ENCODE measurements at regions not wholly inside any gene's neighbourhood (a gene's known extent, or its start where the extent isn't known, plus 50 kb on each side); places are given as distances from the start of the nearest gene placed in this dataset.

DNA sequence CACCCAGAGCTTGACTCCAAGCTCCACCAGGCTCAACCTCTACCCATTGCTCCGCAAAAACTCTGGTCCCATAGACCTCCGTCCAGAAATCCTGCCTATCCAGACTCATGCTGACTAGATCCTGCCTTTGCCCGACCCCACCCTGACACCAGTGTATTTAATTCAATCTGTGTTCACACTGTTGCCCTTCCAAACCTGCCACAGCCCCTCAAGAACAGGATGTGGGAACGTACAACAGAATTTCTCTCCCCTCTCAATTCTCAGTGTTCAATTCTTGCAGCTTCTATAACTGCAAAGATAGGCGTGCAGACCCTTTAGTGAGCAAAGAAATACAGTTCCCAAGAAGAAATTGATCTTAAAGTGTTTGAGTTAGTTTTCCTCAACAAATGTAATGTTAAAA is 154.2 kb upstream of the FRG1 start:
- Histone ChIP-seq H3K27ac (ENCODE audit: low read depth, low read length) (no peak overlapping the region), H3K9me3 (ENCODE audit: control insufficient read depth in 2 of 3, low read length in 3 of 3) (peaks cover 0 to 4% (median 0%) of the 10 kb centered on the region in 3 experiments), H3K4me3 (ENCODE audit: low read length) (no peak overlapping the region), H3K4me1 (ENCODE audit: control insufficient read depth in 2 of 2, insufficient read depth in 2 of 2, low read length in 2 of 2) (no peaks in the 10 kb centered on the region), H3K36me3 (ENCODE audit: control insufficient read depth in 2 of 3, insufficient read depth in 3 of 3, low read length in 3 of 3) (no peaks in the 10 kb centered on the region), H3K27me3 (ENCODE audit: control insufficient read depth in 2 of 2, insufficient read depth in 2 of 2, low read length in 2 of 2) (no peaks in the 10 kb centered on the region)
- peaks cover 0 to 6% (median 4%) of the 10 kb centered on the region in 5 donors for H3K27me3 Mint-ChIP-seq
- no peaks in the 10 kb centered on the region for H3K4me1 Mint-ChIP-seq
- intact Hi-C loops (cut with micrococcal nuclease) = no loop called here
- H3K9me3 Mint-ChIP-seq = peaks cover 0 to 8% (median 6%) of the 10 kb centered on the region in 11 donors
- no peak overlapping the region for H3K4me3 Mint-ChIP-seq
- CTCF ChIA-PET = no interaction called here
- H3K27ac Mint-ChIP-seq = no peak overlapping the region
- ATAC-seq (no peak), DNase-seq (no peak)
- peaks cover 0 to 7% (median 0%) of the 10 kb centered on the region in 5 donors for H3K36me3 Mint-ChIP-seq
- POLR2A ChIA-PET = no interaction called here

- no peaks in the 10 kb centered on the region for H3K27me3 ChIP-seq (ENCODE audit: control insufficient read depth in 2 of 2, insufficient read depth in 2 of 2, low read length in 2 of 2)
- H3K4me1 Mint-ChIP-seq = no peaks in the 10 kb centered on the region
- ATAC-seq (no peak), DNase-seq (no peak)
- no peak overlapping the region for H3K4me3 ChIP-seq (ENCODE audit: low read length)
- H3K27ac ChIP-seq (ENCODE audit: low read depth, low read length) = no peak overlapping the region
- no peaks in the 10 kb centered on the region for H3K4me1 ChIP-seq (ENCODE audit: control insufficient read depth in 2 of 2, insufficient read depth in 2 of 2, low read length in 2 of 2)
- peaks cover 0 to 10% (median 4%) of the 10 kb centered on the region in 5 donors for H3K27me3 Mint-ChIP-seq
- H3K9me3 Mint-ChIP-seq = peaks cover 0 to 3% (median 0%) of the 10 kb centered on the region in 11 donors
- H3K4me3 Mint-ChIP-seq = no peak overlapping the region
- CTCF ChIA-PET = no interaction called here
- H3K9me3 ChIP-seq (ENCODE audit: control insufficient read depth in 2 of 3, low read length in 3 of 3) = no peaks in the 10 kb centered on the region
- no peak overlapping the region for H3K27ac Mint-ChIP-seq
- intact Hi-C loops (cut with micrococcal nuclease) = no loop called here
- no peaks in the 10 kb centered on the region for H3K36me3 ChIP-seq (ENCODE audit: control insufficient read depth in 2 of 3, insufficient read depth in 3 of 3, low read length in 3 of 3)
- no peaks in the 10 kb centered on the region for H3K36me3 Mint-ChIP-seq
- POLR2A ChIA-PET = no interaction called here
Measured at GRCh38 chr4:189787216-189788031, 153.2 kb upstream of the FRG1 start.

DNA sequence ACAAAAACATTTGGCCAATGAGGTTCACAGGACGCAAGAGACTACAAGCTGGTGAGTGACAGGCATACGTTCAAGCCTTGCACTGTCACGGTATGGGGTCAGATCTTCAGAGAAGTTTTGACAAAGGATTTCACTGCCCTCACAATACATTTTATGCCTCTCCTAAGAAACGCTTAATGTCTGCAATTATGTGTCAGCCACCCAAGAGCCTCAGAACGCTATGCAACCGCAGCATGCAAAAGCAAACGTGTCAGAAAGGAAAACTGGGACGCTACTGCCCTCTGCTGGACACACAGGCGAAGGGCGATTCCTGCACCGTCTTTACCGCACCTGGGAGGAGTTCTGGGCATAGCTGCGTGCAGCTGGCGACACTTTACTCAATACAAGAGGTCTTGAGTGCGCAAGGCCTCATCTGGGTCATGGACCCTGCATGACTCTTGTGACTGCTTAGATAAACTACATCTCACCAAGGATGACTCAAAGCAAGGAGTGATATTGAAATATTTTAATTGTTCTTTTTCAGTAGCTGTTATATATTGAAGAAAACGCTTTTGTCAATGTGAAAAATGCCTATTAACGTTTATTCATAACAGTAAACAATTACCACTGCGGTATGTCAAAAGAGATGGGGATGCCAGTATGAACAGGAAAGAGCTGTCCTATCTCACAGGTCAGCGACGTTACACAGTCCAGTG is 147.6 kb upstream of the FRG1 start:
- no peak overlapping the region for H3K27ac ChIP-seq (ENCODE audit: low read depth, low read length)
- H3K36me3 ChIP-seq (ENCODE audit: control insufficient read depth in 2 of 3, insufficient read depth in 3 of 3, low read length in 3 of 3) = no peaks in the 10 kb centered on the region
- Mint-ChIP-seq H3K27me3 (peaks cover 2 to 20% (median 13%) of the 10 kb centered on the region in 5 donors), H3K36me3 (no peaks in the 10 kb centered on the region), H3K27ac (no peak overlapping the region), H3K4me3 (peak overlapping the region in 5 of 10 donors; percentile 3 to 46 (median 25)), H3K4me1 (peaks cover 0 to 8% (median 5%) of the 10 kb centered on the region in 7 donors), H3K9me3 (peaks cover 0 to 2% (median 0%) of the 10 kb centered on the region in 11 donors)
- H3K4me1 ChIP-seq (ENCODE audit: control insufficient read depth in 2 of 2, insufficient read depth in 2 of 2, low read length in 2 of 2) = peaks cover 0 to 5% of the 10 kb centered on the region in 2 donors
- DNase-seq (peak in 7 of 9 donors; percentile 16 to 57 (median 30)), ATAC-seq (peak; percentile 85)
- H3K27me3 ChIP-seq (ENCODE audit: control insufficient read depth in 2 of 2, insufficient read depth in 2 of 2, low read length in 2 of 2) = no peaks in the 10 kb centered on the region
- CTCF ChIA-PET = interaction anchor here (0.9 kb wide), 1 partner anchor 12 kb away, joined by 4 read pairs; no protein-coding TSS in a partner anchor
- POLR2A ChIA-PET = no interaction called here
- H3K4me3 ChIP-seq (ENCODE audit: low read length) = no peak overlapping the region
- H3K9me3 ChIP-seq (ENCODE audit: control insufficient read depth in 2 of 3, low read length in 3 of 3) = no peaks in the 10 kb centered on the region
- intact Hi-C loops (cut with micrococcal nuclease) = no loop called here

DNA sequence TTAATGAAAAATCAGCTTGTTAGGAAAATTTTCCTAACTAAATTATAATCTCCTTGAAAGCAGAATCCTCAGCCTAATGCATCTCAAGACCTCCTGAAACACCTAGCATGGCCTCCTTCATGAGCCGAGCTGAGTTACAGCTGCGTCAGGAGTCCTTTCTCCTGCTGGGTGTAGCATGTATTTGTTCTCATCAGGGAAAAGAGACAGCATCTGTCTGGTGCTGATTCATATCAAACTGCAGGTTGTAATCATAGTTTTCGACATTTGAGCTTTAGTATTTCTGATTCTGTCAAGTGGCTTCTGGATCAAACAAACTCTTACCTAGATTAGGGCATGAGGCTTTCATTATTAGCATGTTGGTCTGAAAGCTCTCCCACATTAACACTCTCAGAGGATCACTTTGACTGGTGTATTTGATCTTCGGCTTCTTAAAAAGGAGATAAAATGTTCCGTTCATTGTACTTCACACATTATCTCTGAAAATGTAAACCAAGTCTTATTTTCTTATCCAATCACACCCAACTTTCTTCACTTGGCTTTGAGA is 140.1 kb upstream of the FRG1 start:
- ATAC-seq = no peak
- no peak for DNase-seq
- Histone ChIP-seq H3K4me1 (ENCODE audit: control insufficient read depth in 2 of 2, insufficient read depth in 2 of 2, low read length in 2 of 2) (no peaks in the 10 kb centered on the region), H3K27ac (ENCODE audit: low read depth, low read length) (no peak overlapping the region), H3K4me3 (ENCODE audit: low read length) (no peak overlapping the region), H3K27me3 (ENCODE audit: control insufficient read depth in 2 of 2, insufficient read depth in 2 of 2, low read length in 2 of 2) (no peaks in the 10 kb centered on the region), H3K9me3 (ENCODE audit: control insufficient read depth in 2 of 3, low read length in 3 of 3) (no peaks in the 10 kb centered on the region), H3K36me3 (ENCODE audit: control insufficient read depth in 2 of 3, insufficient read depth in 3 of 3, low read length in 3 of 3) (no peaks in the 10 kb centered on the region)
- CTCF ChIA-PET = no interaction called here
- H3K27ac Mint-ChIP-seq = no peak overlapping the region
- peaks cover 0 to 3% (median 0%) of the 10 kb centered on the region in 5 donors for H3K27me3 Mint-ChIP-seq
- H3K9me3 Mint-ChIP-seq = peaks cover 0 to 6% (median 5%) of the 10 kb centered on the region in 11 donors
- intact Hi-C loops (cut with micrococcal nuclease) = no loop called here
- H3K4me1 Mint-ChIP-seq = no peaks in the 10 kb centered on the region
- H3K4me3 Mint-ChIP-seq = no peak overlapping the region
- peaks cover 0 to 4% (median 0%) of the 10 kb centered on the region in 5 donors for H3K36me3 Mint-ChIP-seq
- POLR2A ChIA-PET = no interaction called here

GRCh38 chr4:189802884-189803283 is 137.8 kb upstream of the FRG1 start:
- ATAC-seq (no peak), DNase-seq (no peak)
- no peak overlapping the region for H3K4me3 Mint-ChIP-seq
- no peaks in the 10 kb centered on the region for H3K9me3 ChIP-seq (ENCODE audit: control insufficient read depth in 2 of 3, low read length in 3 of 3)
- CTCF ChIA-PET = no interaction called here
- no peaks in the 10 kb centered on the region for H3K4me1 ChIP-seq (ENCODE audit: control insufficient read depth in 2 of 2, insufficient read depth in 2 of 2, low read length in 2 of 2)
- no peaks in the 10 kb centered on the region for H3K36me3 ChIP-seq (ENCODE audit: control insufficient read depth in 2 of 3, insufficient read depth in 3 of 3, low read length in 3 of 3)
- H3K27ac ChIP-seq (ENCODE audit: low read depth, low read length) = no peak overlapping the region
- H3K9me3 Mint-ChIP-seq = peaks cover 0 to 20% (median 9%) of the 10 kb centered on the region in 11 donors
- POLR2A ChIA-PET = no interaction called here
- H3K27me3 ChIP-seq (ENCODE audit: control insufficient read depth in 2 of 2, insufficient read depth in 2 of 2, low read length in 2 of 2) = no peaks in the 10 kb centered on the region
- H3K36me3 Mint-ChIP-seq = peaks cover 0 to 4% (median 0%) of the 10 kb centered on the region in 5 donors
- no peak overlapping the region for H3K27ac Mint-ChIP-seq
- no peak overlapping the region for H3K4me3 ChIP-seq (ENCODE audit: low read length)
- H3K27me3 Mint-ChIP-seq = no peaks in the 10 kb centered on the region
- H3K4me1 Mint-ChIP-seq = no peaks in the 10 kb centered on the region
- intact Hi-C loops (cut with micrococcal nuclease) = no loop called here

DNA sequence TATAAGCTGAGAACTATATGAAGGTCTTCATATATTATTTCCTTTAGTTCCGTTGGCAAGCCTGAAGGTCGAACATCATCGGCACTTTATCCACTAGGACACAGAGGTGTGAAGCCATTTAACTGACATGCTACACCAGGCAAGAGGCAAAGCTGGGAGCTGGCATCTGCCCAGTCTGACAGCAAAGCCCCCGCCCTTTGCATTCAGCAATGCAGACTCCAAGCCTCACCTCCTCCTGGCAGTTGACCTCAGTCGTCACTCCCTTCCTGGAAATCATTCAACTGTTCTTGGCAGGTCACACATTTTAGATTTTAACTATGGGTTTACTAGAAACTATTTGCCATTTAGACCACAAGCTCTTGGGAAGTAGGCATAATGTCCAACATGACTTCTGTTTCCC is 135.8 kb upstream of the FRG1 start:
- ChIA-PET POLR2A (no interaction called here), CTCF (no interaction called here)
- Histone ChIP-seq H3K9me3 (ENCODE audit: control insufficient read depth in 2 of 3, low read length in 3 of 3) (peaks cover 0 to 5% (median 0%) of the 10 kb centered on the region in 3 experiments), H3K4me3 (ENCODE audit: low read length) (no peak overlapping the region), H3K27me3 (ENCODE audit: control insufficient read depth in 2 of 2, insufficient read depth in 2 of 2, low read length in 2 of 2) (no peaks in the 10 kb centered on the region), H3K27ac (ENCODE audit: low read depth, low read length) (no peak overlapping the region), H3K4me1 (ENCODE audit: control insufficient read depth in 2 of 2, insufficient read depth in 2 of 2, low read length in 2 of 2) (no peaks in the 10 kb centered on the region), H3K36me3 (ENCODE audit: control insufficient read depth in 2 of 3, insufficient read depth in 3 of 3, low read length in 3 of 3) (no peaks in the 10 kb centered on the region)
- Mint-ChIP-seq H3K4me3 (no peak overlapping the region), H3K4me1 (no peaks in the 10 kb centered on the region), H3K27ac (no peak overlapping the region), H3K27me3 (peaks cover 0 to 2% (median 0%) of the 10 kb centered on the region in 5 donors), H3K9me3 (peaks cover 4 to 27% (median 11%) of the 10 kb centered on the region in 11 donors), H3K36me3 (peaks cover 0 to 4% (median 0%) of the 10 kb centered on the region in 5 donors)
- DNase-seq = no peak
- intact Hi-C loops (cut with micrococcal nuclease) = no loop called here
- ATAC-seq = no peak
